Fibroblast of the aortic adventitia (primary cell): ENCODE measurements at regions not wholly inside any gene's neighbourhood (a gene's known extent, or its start where the extent isn't known, plus 50 kb on each side); places are given as distances from the start of the nearest gene placed in this dataset.

Experiments used
- DNase-seq: peaks from one replicate; pipeline ENCODE4 v3.0.0-alpha.2; 2010; ENCODE audit warnings: low read depth
- H3K4me3 ChIP-seq: 2 replicates; pipeline ENCODE4 v1.5.1; 2011; ENCODE audit warnings: low read depth, mild to moderate bottlenecking, control low read depth, low read length, moderate library complexity
- CTCF ChIP-seq: IDR thresholded peaks from 2 replicates; pipeline ENCODE4 v1.5.1; 2011; ENCODE audit warnings: mild to moderate bottlenecking, low read length, control low read depth, inconsistent platforms; ENCODE audit not compliant: insufficient read depth

- no peak for TF ChIP-seq CTCF
- H3K4me3 ChIP-seq: no peak overlapping the region
- no peak for DNase-seq
Measured at GRCh38 chr4:143023239-143023918, 161.3 kb upstream of the USP38 start.

- peak; percentile 43 for TF ChIP-seq CTCF
- H3K4me3 ChIP-seq: no peak overlapping the region
- peak; percentile 66 for DNase-seq
Measured at GRCh38 chr4:143025081-143025704, 159.5 kb upstream of the USP38 start.

- no peak for TF ChIP-seq CTCF
- no peak overlapping the region for H3K4me3 ChIP-seq
- DNase-seq: peak; percentile 6
Measured at GRCh38 chr4:143026459-143027170, 158.1 kb upstream of the USP38 start.

GRCh38 chr4:143035661-143036060, 149.1 kb upstream of the USP38 start:
- H3K4me3 ChIP-seq: no peak overlapping the region
- no peak for DNase-seq

GRCh38 chr4:143036443-143036842, 148.3 kb upstream of the USP38 start:
- no peak for TF ChIP-seq CTCF
- DNase-seq: no peak
- no peak overlapping the region for H3K4me3 ChIP-seq

More at GRCh38 chr4:143035661-143036060, 149.1 kb upstream of the USP38 start:
- TF ChIP-seq CTCF: no peak

GRCh38 chr4:143046454-143046853, 138.3 kb upstream of the USP38 start:
- TF ChIP-seq CTCF: no peak
- DNase-seq: peak; percentile 27

More at GRCh38 chr4:143046454-143046853, 138.3 kb upstream of the USP38 start:
- no peak overlapping the region for H3K4me3 ChIP-seq
